Heart left ventricle (tissue), 16 donors: ENCODE measurements at regions not wholly inside any gene's neighbourhood (a gene's known extent, or its start where the extent isn't known, plus 50 kb on each side); places are given as distances from the start of the nearest gene placed in this dataset.

Experiments used
- ATAC-seq, 4 donors: fragments of 200-7000 bp; cut with Tn5 transposase; one replicate each; pipeline ENCODE4 v1.9.1; 2020 to 2022; ENCODE audit warnings: moderate library complexity in 4 of 4, mild to moderate bottlenecking in 3 of 4, moderate number of reproducible peaks in 1 of 4
- DNase-seq, 5 donors: peaks; one replicate each; pipeline ENCODE4 v3.0.0-alpha.2; 2020
- H3K27ac ChIP-seq, 12 donors: fragments of 200-600 bp; sonication (generic) in 4 of 12; one replicate each; pipeline versions ENCODE4 v1.5.0 to v1.8.0; 2016 to 2022; ENCODE audit warnings: mild to moderate bottlenecking in 2 of 12
- H3K27me3 ChIP-seq, 9 donors: fragments of 200-600 bp; sonication (generic) in 2 of 9; one replicate each; pipeline versions ENCODE4 v1.5.1 to v1.8.0; 2016 to 2022; ENCODE audit warnings: mild to moderate bottlenecking in 3 of 9
- H3K36me3 ChIP-seq, 9 donors: fragments of 200-600 bp; sonication (generic) in 2 of 9; one replicate each; pipeline versions ENCODE4 v1.5.0 to v1.8.0; 2018 to 2022; ENCODE audit warnings: mild to moderate bottlenecking in 2 of 9
- H3K4me1 ChIP-seq, 12 donors: fragments of 200-600 bp; sonication (generic) in 4 of 12; one replicate each; pipeline versions ENCODE4 v1.5.0 to v1.8.0; 2016 to 2022; ENCODE audit warnings: mild to moderate bottlenecking in 3 of 12
- H3K4me3 ChIP-seq, 12 donors: fragments of 200-600 bp; sonication (generic) in 4 of 12; one replicate each; pipeline versions ENCODE4 v1.5.0 to v1.8.0; 2017 to 2022; ENCODE audit warnings: mild to moderate bottlenecking in 9 of 12, moderate library complexity in 4 of 12
- H3K9me3 ChIP-seq, 12 donors: fragments of 200-600 bp; sonication (generic) in 4 of 12; one replicate each; pipeline versions ENCODE4 v1.5.0 to v1.8.0; 2016 to 2022; ENCODE audit warnings: mild to moderate bottlenecking in 1 of 12
- POLR2A ChIP-seq, 2 donors: fragments of 450-650 bp; IDR thresholded peaks; one replicate each; pipeline ENCODE4 v1.6.1; 2017; ENCODE audit warnings: antibody characterized with exemption in 2 of 2, mild to moderate bottlenecking in 2 of 2, moderate library complexity in 2 of 2
- WGBS, 4 donors: extraction: QIAGEN DNeasy Blood & Tissue Kit in 2 of 4; methylation state at CpG; one replicate each; pipeline versions ENCODE4 v1.1.5 to v1.1.7; 2013 to 2018; 5-methylcytosine and 5-hydroxymethylcytosine counted together
- intact Hi-C, 10 donors: fragments of 100-400 bp; cut with DNase I; formaldehyde crosslinking; loops; one replicate each; pipeline versions ENCODE4 v1.11.1 to v1.14.2; 2022
- TF ChIP-seq, protein P1 (sequence below), 12 donors: fragments of 200-600 bp; sonication (generic) in 4 of 12; IDR thresholded peaks; one replicate each; pipeline versions ENCODE4 v1.5.0 to v1.8.0; 2018 to 2022; ENCODE audit warnings: antibody characterized with exemption in 12 of 12, mild to moderate bottlenecking in 5 of 12
- donor health status: ischemic (EF 13 %, LVEDD 7.1; RV severe dilation, severe dysfunction).
- donor health status: healthy with polysubstance abuse.
- donor health status: DM: no; HTN: yes; CAD: no.
- donor health status: DM: no; HTN: no; CAD: no.
- donor health status: ischemic (EF 25% LVEDD 6.9; RV normal size, moderate dysfunction).
- donor health status: ischemic (EF 25% LVEDD 5.7; RV mildly dilated, moderate dysfunction).
- donor health status: healthy.
- donor health status: DM: yes; HTN: yes; CAD: no.
- donor health status: ischemic (EF 35%, LVEDD 5.7; RV mildly dilated, moderate dysfunction).
- donor health status: nonischemic (EF 11% LVEDD 7.7; RV severe dilation, severe dysfunction).
- donor health status: DM: yes; HTN: yes; CAD: no.
- donor health status: PGD.
- donor health status: ischemic (EF 29% LVEDD 5.4; RV normal size, mild dysfunction).
- donor health status: nonischemic (EF 23%, LVEDD 6.1; RV moderate dilation, normal function).

DNA sequence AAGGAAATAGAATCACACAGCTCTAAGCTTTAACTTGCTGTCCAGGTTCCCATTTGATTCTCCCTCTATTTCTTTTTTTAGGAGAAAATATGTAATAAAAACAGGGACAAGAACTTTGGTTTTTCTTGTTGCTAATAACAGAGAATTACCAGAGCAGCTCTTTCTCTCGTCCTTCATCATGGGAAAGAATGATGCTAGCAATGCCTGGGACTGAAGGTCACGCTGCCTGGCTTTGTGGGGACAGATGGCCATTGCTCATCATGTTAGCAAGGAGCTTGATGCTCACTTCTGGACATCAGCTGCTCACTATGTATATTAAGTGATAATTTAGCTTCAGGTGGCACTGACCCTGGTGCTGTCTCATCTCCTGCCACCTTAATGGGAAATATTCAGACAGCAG lies 77.3 kb upstream of the AKT3 start:
- Histone ChIP-seq H3K36me3 (no peaks in the 10 kb centered on the region), H3K9me3 (no peaks in the 10 kb centered on the region), H3K27ac (no peak overlapping the region), H3K4me3 (no peak overlapping the region), H3K4me1 (peaks cover 0 to 16% (median 0%) of the 10 kb centered on the region in 12 donors), H3K27me3 (peaks cover 0 to 16% (median 5%) of the 10 kb centered on the region in 9 donors)
- ATAC-seq = no peak
- no peak for TF ChIP-seq POLR2A (IDR thresholded peaks at IDR 0.05)
- TF ChIP-seq, protein P1, sequence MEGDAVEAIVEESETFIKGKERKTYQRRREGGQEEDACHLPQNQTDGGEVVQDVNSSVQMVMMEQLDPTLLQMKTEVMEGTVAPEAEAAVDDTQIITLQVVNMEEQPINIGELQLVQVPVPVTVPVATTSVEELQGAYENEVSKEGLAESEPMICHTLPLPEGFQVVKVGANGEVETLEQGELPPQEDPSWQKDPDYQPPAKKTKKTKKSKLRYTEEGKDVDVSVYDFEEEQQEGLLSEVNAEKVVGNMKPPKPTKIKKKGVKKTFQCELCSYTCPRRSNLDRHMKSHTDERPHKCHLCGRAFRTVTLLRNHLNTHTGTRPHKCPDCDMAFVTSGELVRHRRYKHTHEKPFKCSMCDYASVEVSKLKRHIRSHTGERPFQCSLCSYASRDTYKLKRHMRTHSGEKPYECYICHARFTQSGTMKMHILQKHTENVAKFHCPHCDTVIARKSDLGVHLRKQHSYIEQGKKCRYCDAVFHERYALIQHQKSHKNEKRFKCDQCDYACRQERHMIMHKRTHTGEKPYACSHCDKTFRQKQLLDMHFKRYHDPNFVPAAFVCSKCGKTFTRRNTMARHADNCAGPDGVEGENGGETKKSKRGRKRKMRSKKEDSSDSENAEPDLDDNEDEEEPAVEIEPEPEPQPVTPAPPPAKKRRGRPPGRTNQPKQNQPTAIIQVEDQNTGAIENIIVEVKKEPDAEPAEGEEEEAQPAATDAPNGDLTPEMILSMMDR (IDR thresholded peaks at IDR 0.05) = no peak
- intact Hi-C loops = loop anchor here in 1 of 10 donors (10.0 kb wide), 1 partner anchor 117 kb away; no protein-coding TSS in a partner anchor
- WGBS, 4 donors = 74 to 83% (median 79%) methylated on average over 2 of the region's 2 CpGs
- DNase-seq = no peak

DNA sequence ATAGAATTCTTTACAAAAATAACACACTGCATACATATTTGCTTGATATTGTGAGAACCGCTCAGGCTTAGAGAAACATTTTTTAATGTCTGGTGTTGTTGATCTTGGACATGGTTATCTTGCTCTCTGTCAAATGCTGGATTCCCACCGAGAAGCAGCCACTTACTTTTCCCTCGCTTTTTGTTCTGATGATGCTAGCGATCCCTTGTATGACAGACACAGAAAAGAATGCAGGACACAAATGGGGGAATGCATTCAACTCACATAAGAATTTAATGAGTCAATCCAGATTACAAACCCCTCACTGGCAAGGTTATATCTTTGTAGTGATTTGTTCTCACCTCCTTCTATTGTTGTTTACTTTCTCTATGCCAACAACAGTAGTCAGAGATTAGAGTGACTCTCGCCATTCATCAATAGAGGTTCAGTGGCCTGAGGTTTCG lies 76.8 kb upstream of the AKT3 start:
- Histone ChIP-seq H3K9me3 (no peaks in the 10 kb centered on the region), H3K27ac (no peak overlapping the region), H3K4me3 (no peak overlapping the region), H3K27me3 (peaks cover 0 to 10% (median 2%) of the 10 kb centered on the region in 9 donors), H3K4me1 (peaks cover 0 to 16% (median 0%) of the 10 kb centered on the region in 12 donors), H3K36me3 (no peaks in the 10 kb centered on the region)
- no peak for DNase-seq
- ATAC-seq = peak in 1 of 4 donors; percentile 37
- intact Hi-C loops = loop anchor here in 1 of 10 donors (10.0 kb wide), 1 partner anchor 118 kb away; no protein-coding TSS in a partner anchor
- WGBS, 4 donors = 53 to 61% (median 55%) methylated on average over 6 of the region's 6 CpGs
- TF ChIP-seq, protein P1 (IDR thresholded peaks at IDR 0.05) = no peak
- no peak for TF ChIP-seq POLR2A (IDR thresholded peaks at IDR 0.05)

DNA sequence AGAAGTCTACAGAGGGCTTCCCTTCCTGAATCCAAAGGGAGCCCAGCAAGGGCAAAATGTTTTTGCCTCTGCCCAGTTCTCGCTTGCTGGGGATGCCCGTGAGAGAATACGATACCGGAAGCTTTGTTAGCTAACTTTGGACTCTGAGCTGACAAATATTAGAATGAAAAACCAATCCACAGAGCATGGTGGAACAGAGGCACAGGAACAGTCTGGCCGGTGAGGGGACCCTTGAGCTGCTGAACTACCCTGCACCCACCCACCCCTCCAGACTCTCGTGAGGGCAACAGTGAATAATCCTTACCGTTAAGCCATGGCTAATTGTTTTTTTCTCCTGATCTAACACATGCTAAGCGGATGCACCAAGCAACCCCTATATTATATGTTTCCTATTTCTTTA lies 76.3 kb upstream of the AKT3 start:
- WGBS, 4 donors = 67 to 80% (median 79%) methylated on average over 8 of the region's 8 CpGs
- Histone ChIP-seq H3K36me3 (no peaks in the 10 kb centered on the region), H3K4me3 (no peak overlapping the region), H3K27ac (peak overlapping the region in 1 of 12 donors; percentile 33), H3K27me3 (peaks cover 0 to 5% (median 0%) of the 10 kb centered on the region in 9 donors), H3K4me1 (peaks cover 0 to 16% (median 0%) of the 10 kb centered on the region in 12 donors), H3K9me3 (no peaks in the 10 kb centered on the region)
- no peak for TF ChIP-seq POLR2A (IDR thresholded peaks at IDR 0.05)
- TF ChIP-seq, protein P1 (IDR thresholded peaks at IDR 0.05) = no peak
- intact Hi-C loops = loop anchor here in 1 of 10 donors (10.0 kb wide), 1 partner anchor 119 kb away; no protein-coding TSS in a partner anchor
- ATAC-seq (no peak), DNase-seq (no peak)

GRCh38 chr1:243924588-243925349 lies 74.7 kb upstream of the AKT3 start:
- peaks cover 0 to 16% (median 0%) of the 10 kb centered on the region in 12 donors for H3K4me1 ChIP-seq
- ATAC-seq (peak in 1 of 4 donors; percentile 68), DNase-seq (no peak)
- H3K27me3 ChIP-seq = peaks cover 0 to 3% (median 0%) of the 10 kb centered on the region in 9 donors
- TF ChIP-seq, protein P1 (IDR thresholded peaks at IDR 0.05) = no peak
- TF ChIP-seq POLR2A (IDR thresholded peaks at IDR 0.05) = no peak
- intact Hi-C loops = loop anchor here in 1 of 10 donors (10.0 kb wide), 1 partner anchor 120 kb away; no protein-coding TSS in a partner anchor
- no peak overlapping the region for H3K4me3 ChIP-seq
- 33 to 51% (median 47%) methylated on average over 11 of the region's 11 CpGs for WGBS, 4 donors
- H3K9me3 ChIP-seq = no peaks in the 10 kb centered on the region
- H3K27ac ChIP-seq = peak overlapping the region in 3 of 12 donors; percentile 18 to 37 (median 27)
- no peaks in the 10 kb centered on the region for H3K36me3 ChIP-seq
